DND-41 (cell line): ENCODE measurements at regions not wholly inside any gene's neighbourhood (a gene's known extent, or its start where the extent isn't known, plus 50 kb on each side); places are given as distances from the start of the nearest gene placed in this dataset.

Source experiments
- ATAC-seq: fragments of 200-7000 bp; cut with Tn5 transposase; 3 replicates; pipeline ENCODE4 v1.9.1; 2021; ENCODE audit warnings: low read depth; ENCODE audit not compliant: insufficient read depth
- DNase-seq: peaks from one replicate; pipeline ENCODE4 v3.0.0-alpha.2; 2020
- H2AFZ ChIP-seq: 2 replicates; pipeline ENCODE4 v1.6.0; 2012; ENCODE audit warnings: low read depth, low read length
- H3K27ac ChIP-seq: 2 replicates; pipeline ENCODE4 v1.5.1; 2012; ENCODE audit warnings: low read length, inconsistent platforms
- H3K27me3 ChIP-seq: fragments of 200-600 bp; sonication (generic); 2 replicates; pipeline ENCODE4 v1.6.0; 2012; ENCODE audit warnings: low read length, mild to moderate bottlenecking, inconsistent platforms; ENCODE audit not compliant: insufficient read depth, poor library complexity
- H3K36me3 ChIP-seq: 2 replicates; pipeline ENCODE4 v1.5.1; 2012; ENCODE audit warnings: low read length, inconsistent platforms; ENCODE audit not compliant: insufficient read depth
- H3K4me1 ChIP-seq: 2 replicates; pipeline ENCODE4 v1.5.1; 2012; ENCODE audit warnings: mild to moderate bottlenecking, low read length; ENCODE audit not compliant: insufficient read depth
- H3K4me2 ChIP-seq: 2 replicates; pipeline ENCODE4 v1.6.0; 2012; ENCODE audit warnings: mild to moderate bottlenecking, moderate library complexity, low read length, inconsistent platforms; ENCODE audit not compliant: insufficient read depth
- H3K4me3 ChIP-seq, 2 experiments: fragments of 200-600 bp in 1 of 2; shearing (Covaris generic) in 1 of 2; 2 replicates each; pipeline ENCODE4 v1.5.1; 2012 to 2016; ENCODE audit warnings: inconsistent platforms in 2 of 2, low read length in 2 of 2, mild to moderate bottlenecking in 2 of 2, low read depth in 1 of 2, moderate library complexity in 1 of 2
- H3K79me2 ChIP-seq: 2 replicates; pipeline ENCODE4 v1.6.0; 2012; ENCODE audit warnings: low read length, inconsistent platforms; ENCODE audit not compliant: insufficient read depth
- H3K9ac ChIP-seq: 2 replicates; pipeline ENCODE4 v1.6.0; 2012; ENCODE audit warnings: low read depth, mild to moderate bottlenecking, inconsistent platforms, low read length, moderate library complexity
- H3K9me3 ChIP-seq: 2 replicates; pipeline ENCODE4 v1.5.1; 2012; ENCODE audit warnings: low read length, moderate library complexity, mild to moderate bottlenecking, inconsistent platforms; ENCODE audit not compliant: insufficient read depth, severe bottlenecking
- H4K20me1 ChIP-seq: 2 replicates; pipeline ENCODE4 v1.6.0; 2012; ENCODE audit warnings: low read length; ENCODE audit not compliant: insufficient read depth
- CTCF ChIP-seq: IDR thresholded peaks from 2 replicates; pipeline ENCODE4 v1.5.1; 2012; ENCODE audit warnings: borderline replicate concordance, low read length, moderate library complexity, mild to moderate bottlenecking; ENCODE audit not compliant: poor library complexity, severe bottlenecking; ENCODE audit errors: extremely low read depth
- EZH2 ChIP-seq: IDR thresholded peaks from 3 replicates; pipeline ENCODE4 v1.6.1; 2012; ENCODE audit warnings: borderline replicate concordance, low read depth, mild to moderate bottlenecking, moderate library complexity, low read length, inconsistent platforms; ENCODE audit not compliant: severe bottlenecking

- Histone ChIP-seq H3K27ac (no peak overlapping the region), H3K36me3 (no peaks in the 10 kb centered on the region), H4K20me1 (no peaks in the 10 kb centered on the region), H3K9ac (no peak overlapping the region), H3K9me3 (no peaks in the 10 kb centered on the region), H3K4me2 (no peak overlapping the region), H3K79me2 (no peaks in the 10 kb centered on the region), H3K4me3 (no peak overlapping the region), H3K27me3 (no peaks in the 10 kb centered on the region), H2AFZ (no peak overlapping the region), H3K4me1 (no peaks in the 10 kb centered on the region)
- TF ChIP-seq CTCF: no peak
- no peak for TF ChIP-seq EZH2
- ATAC-seq (no peak), DNase-seq (no peak)
Measured at GRCh38 chr13:76148926-76149325, 512.8 kb downstream of the LMO7 start.

- Histone ChIP-seq H3K27me3 (no peaks in the 10 kb centered on the region), H3K4me3 (no peak overlapping the region), H2AFZ (no peak overlapping the region), H3K27ac (no peak overlapping the region), H4K20me1 (no peaks in the 10 kb centered on the region), H3K79me2 (no peaks in the 10 kb centered on the region), H3K9me3 (no peaks in the 10 kb centered on the region), H3K36me3 (no peaks in the 10 kb centered on the region), H3K4me2 (no peak overlapping the region), H3K4me1 (no peaks in the 10 kb centered on the region), H3K9ac (no peak overlapping the region)
- no peak for ATAC-seq
- no peak for DNase-seq
- TF ChIP-seq EZH2 (no peak), CTCF (no peak)
Measured at GRCh38 chr13:76148374-76148773, 512.2 kb downstream of the LMO7 start.

GRCh38 chr13:76132532-76132931 lies 496.4 kb downstream of the LMO7 start:
- ATAC-seq (no peak), DNase-seq (no peak)
- no peak overlapping the region for H3K9ac ChIP-seq
- TF ChIP-seq CTCF (no peak), EZH2 (no peak)
- H3K4me3 ChIP-seq: no peak overlapping the region
- no peaks in the 10 kb centered on the region for H3K79me2 ChIP-seq
- no peaks in the 10 kb centered on the region for H3K36me3 ChIP-seq
- H2AFZ ChIP-seq: no peak overlapping the region
- no peaks in the 10 kb centered on the region for H3K9me3 ChIP-seq
- no peaks in the 10 kb centered on the region for H3K4me1 ChIP-seq
- H3K4me2 ChIP-seq: no peak overlapping the region
- H3K27me3 ChIP-seq: no peaks in the 10 kb centered on the region
- H3K27ac ChIP-seq: no peak overlapping the region
- H4K20me1 ChIP-seq: no peaks in the 10 kb centered on the region

GRCh38 chr13:76131551-76131950 lies 495.4 kb downstream of the LMO7 start:
- DNase-seq (no peak), ATAC-seq (no peak)
- no peak overlapping the region for H3K4me2 ChIP-seq
- H2AFZ ChIP-seq: no peak overlapping the region
- no peak overlapping the region for H3K27ac ChIP-seq
- H3K36me3 ChIP-seq: no peaks in the 10 kb centered on the region
- no peak overlapping the region for H3K9ac ChIP-seq
- H3K27me3 ChIP-seq: no peaks in the 10 kb centered on the region
- no peaks in the 10 kb centered on the region for H3K9me3 ChIP-seq
- no peak overlapping the region for H3K4me3 ChIP-seq
- H3K4me1 ChIP-seq: no peaks in the 10 kb centered on the region
- H4K20me1 ChIP-seq: no peaks in the 10 kb centered on the region
- no peaks in the 10 kb centered on the region for H3K79me2 ChIP-seq
- TF ChIP-seq EZH2: no peak
- TF ChIP-seq CTCF: no peak
